Right hindlimb (tissue), 1 donor: ENCODE measurements at regions not wholly inside any gene's neighbourhood (a gene's known extent, or its start where the extent isn't known, plus 50 kb on each side); places are given as distances from the start of the nearest gene placed in this dataset.

Experiments
- DNase-seq: peaks from one replicate; pipeline ENCODE4 v3.0.0-alpha.2; 2018

GRCh38 chr21:35893156-35893555 is 167.2 kb downstream of the SETD4 start:
- no peak for DNase-seq

- DNase-seq: no peak
These were observed 173.4 kb downstream of the SETD4 start for GRCh38 chr21:35886887-35887286.

GRCh38 chr21:35885942-35886541 is 174.3 kb downstream of the SETD4 start:
- DNase-seq: no peak

DNA sequence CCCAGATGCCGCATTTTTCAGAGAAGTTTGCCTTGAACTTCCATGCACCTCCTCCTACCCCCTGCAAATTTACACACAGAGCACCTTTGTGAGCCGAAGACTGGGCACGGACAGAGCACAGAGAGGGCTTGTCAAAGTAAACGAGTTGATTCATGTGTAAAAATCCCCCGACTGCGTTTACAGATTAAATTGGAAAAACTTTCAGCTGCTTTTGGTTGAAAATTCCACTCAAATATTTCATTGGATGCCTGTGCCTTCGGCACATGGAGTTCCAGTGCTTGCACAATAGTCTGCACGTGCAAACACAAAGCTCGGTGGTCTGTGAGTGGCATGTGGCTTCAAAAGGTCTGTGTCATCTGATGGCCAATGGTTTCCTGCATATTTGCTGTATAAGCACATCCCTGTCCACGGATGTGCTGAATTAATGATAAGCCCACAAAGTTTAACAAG is 177.5 kb downstream of the SETD4 start:
- DNase-seq: no peak

GRCh38 chr21:35873441-35873840 is 186.9 kb downstream of the SETD4 start:
- DNase-seq: no peak

GRCh38 chr21:35871906-35872305 is 188.4 kb downstream of the SETD4 start:
- no peak for DNase-seq

GRCh38 chr21:35868869-35869223 is 191.5 kb downstream of the SETD4 start:
- DNase-seq: no peak

DNA sequence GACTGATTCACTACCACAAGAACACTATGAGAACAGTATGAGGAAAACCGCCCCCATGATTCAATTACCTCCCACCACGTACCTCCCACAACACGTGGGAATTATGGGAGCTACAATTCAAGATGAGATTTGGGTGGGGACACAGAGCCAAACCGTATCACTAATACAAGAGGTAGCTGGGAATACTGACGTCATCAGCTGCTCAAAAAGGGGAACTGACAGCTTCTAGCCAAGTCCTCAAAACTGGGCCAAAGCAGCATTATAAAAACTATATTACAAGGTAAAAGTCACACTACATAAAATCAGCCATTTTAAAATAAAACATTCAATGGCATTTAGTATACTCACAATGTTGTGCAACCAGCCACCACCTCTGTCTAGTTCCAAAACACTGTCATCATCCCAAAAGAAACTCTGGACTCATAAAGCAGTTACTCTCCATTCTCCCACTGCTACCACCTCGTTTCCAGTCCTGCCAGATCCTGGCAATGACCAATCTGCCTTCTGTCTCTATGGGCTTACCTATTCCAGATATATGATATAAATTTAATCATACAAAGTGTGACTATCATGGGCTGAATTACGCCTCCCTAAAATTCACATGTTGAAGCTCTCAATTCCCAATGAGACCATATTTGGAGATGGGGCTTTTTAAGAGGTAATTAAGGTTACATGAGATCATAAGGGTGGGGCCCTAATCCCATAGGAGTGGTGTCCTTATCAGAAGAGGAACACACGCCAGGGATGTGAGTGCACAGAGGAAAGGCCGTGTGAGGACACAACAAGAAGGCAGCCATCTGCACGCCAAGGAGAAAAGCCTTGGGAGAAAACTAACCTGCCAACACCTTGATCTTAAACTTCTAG is 192.1 kb downstream of the SETD4 start:
- no peak for DNase-seq

GRCh38 chr21:35864039-35864438 is 196.3 kb downstream of the SETD4 start:
- no peak for DNase-seq

DNA sequence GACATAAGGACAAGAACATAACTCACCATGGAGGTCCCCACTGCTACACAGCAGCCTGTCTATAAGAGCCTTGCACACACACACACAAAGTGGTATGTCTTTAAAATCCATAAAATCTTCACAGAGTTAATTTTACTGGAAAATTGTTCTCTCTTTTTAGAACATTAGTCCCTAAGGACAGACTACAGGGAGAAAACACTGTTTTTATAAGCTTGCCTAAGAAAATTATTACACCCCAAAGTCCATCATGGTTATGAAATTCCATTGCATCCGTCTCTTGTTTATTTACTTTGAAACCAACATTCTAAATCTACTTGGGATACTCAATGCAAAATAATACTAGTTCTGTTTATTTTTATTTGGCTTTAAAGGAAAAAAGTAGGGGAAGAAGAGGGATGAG is 197.4 kb downstream of the SETD4 start:
- DNase-seq: no peak

DNA sequence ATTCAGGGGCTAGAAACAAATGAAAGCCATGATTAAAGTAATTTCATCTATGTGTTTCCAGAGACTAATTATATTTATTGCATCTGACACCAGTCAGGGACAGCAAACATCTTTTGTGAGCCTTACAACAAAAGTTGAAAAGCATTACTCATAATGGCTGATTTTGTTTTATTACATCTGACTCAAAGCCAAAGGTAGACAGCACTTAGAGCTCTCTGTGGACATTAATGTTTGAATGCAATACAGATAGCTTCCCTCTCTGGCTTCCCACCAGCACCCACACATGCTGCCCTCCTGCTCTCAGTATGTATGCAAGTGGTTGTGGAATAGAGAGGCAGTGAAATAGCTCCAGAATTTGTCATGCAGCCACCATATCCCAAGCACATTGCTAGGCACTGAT is 198.7 kb downstream of the SETD4 start:
- DNase-seq: no peak

- DNase-seq: no peak
These were observed 200.0 kb downstream of the SETD4 start for GRCh38 chr21:35860189-35860869.

DNA sequence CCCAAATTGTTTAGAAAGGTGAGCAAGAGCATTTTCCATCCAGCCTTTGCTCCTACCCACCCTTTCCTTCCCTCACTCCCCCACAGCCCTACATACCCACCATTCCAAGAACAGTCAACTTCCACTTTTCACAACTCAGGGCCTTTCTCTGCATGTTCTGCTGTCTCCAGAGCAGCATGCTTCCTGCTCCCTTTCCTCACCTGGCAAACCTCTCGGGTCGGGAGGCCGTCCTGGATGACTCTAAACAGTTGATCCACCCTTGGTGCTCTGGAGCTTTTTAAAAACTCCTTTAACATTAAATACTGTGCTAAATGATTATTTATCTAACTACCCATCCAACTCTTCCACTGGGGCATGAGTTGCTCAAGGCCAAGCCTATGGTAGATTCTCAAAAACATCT is 200.6 kb downstream of the SETD4 start:
- DNase-seq: no peak

- DNase-seq: no peak
These were observed 203.2 kb downstream of the SETD4 start for GRCh38 chr21:35857095-35857494.

DNA sequence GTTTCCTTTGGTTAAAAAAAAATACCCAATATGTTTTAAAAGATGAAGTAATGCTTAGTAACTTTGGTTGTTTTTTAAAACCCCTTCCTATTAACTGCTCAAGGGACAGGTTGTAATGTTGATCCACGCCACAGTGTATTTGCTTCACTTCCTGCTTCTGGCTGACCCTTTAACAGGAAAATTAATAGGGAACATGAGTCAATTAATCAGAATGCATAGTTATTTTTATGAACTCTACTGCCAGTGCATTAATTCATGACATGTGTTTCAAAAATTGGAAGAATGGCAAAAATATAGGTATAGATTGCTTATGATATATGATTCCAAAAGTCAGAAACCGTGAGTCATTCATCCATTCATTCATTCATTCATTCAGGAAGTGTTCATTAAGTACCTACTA is 204.8 kb downstream of the SETD4 start:
- DNase-seq: no peak

DNA sequence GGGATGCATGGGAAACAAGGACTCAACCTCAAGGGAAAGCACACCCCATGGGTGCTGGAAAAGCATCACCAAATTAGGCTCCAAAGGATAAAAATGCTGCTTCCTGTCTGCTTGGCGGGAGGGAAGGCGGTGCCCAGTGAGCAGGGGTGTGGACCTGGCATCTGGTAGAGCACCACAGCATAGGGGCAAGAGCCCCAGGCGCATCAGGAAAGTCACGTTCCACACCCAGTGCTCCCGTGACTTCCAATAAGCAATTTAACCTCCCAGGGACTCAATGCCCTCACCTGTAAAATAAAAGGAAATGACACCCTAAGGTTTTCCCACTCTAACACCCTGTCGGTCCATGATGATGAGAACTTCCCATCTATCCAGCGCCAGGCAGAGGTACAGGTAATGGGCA is 206.0 kb downstream of the SETD4 start:
- no peak for DNase-seq

- DNase-seq: no peak
These were observed 206.7 kb downstream of the SETD4 start for GRCh38 chr21:35853321-35854239.

DNA sequence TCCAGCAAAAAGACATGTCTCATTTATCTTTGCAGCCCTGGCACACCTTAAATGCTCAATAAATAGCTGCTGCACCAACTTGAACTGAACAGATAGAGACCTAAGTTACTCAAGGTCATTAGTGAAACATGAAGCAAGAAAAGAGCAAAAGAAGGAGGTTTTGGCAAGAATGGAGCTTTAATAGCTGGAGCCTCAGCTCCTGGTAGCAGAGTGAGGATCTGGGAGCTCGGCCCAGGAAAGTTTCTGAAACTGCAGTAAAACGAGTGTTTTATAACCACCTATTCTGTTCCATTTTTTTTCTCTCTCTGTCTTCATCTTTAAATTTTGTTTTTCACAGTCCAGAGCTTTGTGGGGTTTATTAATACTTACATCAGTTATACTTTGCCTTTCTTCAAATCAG is 207.5 kb downstream of the SETD4 start:
- DNase-seq: no peak

DNA sequence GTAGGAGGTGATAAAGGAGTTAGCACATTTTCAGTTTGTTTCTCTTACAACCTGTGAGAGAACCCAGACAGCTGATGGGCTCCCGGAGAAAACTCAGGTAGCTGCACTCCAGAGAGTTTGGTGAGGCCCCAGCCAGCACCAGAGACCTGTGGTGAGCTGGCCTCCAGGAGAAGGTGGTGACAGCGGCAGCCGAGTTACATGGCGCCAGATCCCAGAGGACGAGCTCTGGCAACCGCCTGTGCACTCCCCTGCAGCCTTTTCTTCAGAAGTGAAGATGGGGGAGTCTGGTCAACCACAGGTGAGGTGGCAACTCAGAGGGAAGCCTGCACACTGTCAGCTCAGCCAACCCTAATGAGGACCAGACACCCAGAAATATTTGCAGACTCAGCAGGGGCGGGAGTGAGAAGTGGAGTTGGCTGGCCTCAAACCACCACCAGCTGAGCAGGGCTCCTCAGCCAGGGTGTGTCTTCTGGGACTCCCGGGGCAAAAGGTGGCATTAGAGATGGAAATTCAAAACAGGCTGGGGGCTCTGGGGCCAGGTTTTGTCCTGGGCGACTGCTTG is 209.7 kb downstream of the SETD4 start:
- no peak for DNase-seq

GRCh38 chr21:35850029-35850428 is 210.3 kb downstream of the SETD4 start:
- no peak for DNase-seq

DNA sequence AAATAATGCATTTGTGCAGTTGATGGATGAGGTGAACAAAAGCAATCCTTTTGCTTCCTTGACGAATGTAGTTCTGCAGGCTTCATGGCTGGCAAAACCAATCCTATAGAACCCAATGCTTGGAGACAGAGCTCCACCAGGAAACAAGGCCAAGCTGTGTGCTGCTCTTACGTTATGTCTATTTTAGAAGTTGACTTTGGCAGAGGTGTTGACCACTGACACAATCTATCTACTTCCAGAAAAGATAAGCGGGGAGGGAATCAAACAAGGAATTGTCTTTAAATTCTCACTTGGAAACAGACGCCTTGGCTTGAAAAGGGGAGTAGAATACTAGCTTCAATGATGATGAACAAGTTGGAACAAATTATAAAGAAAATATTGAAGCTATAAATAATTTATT is 211.2 kb downstream of the SETD4 start:
- no peak for DNase-seq

GRCh38 chr21:35843911-35844667 is 216.2 kb downstream of the SETD4 start:
- no peak for DNase-seq
